Mesenchymal stem cell (in vitro differentiated cells and primary cell): ENCODE measurements at regions not wholly inside any gene's neighbourhood (a gene's known extent, or its start where the extent isn't known, plus 50 kb on each side); places are given as distances from the start of the nearest gene placed in this dataset.
A peak's percentile ranks its signal among the peaks of the same experiment; 100 is the strongest.

ENCODE experiments used
- DNase-seq: peaks from one replicate; pipeline ENCODE4 v3.0.0-alpha.2; 2013
- H2AFZ ChIP-seq: one replicate; pipeline ENCODE4 v1.6.1; 2013; ENCODE audit warnings: low read depth, mild to moderate bottlenecking, control low read depth, inconsistent platforms, low read length, moderate library complexity
- H2AK5ac ChIP-seq: 2 replicates; pipeline ENCODE4 v1.6.1; 2013; ENCODE audit warnings: low read length, moderate library complexity, mild to moderate bottlenecking, inconsistent platforms; ENCODE audit not compliant: severe bottlenecking
- H2BK120ac ChIP-seq: one replicate; pipeline ENCODE4 v1.6.1; 2013; ENCODE audit warnings: low read depth, mild to moderate bottlenecking, inconsistent platforms, low read length, moderate library complexity
- H2BK12ac ChIP-seq, 2 experiments: one replicate each; pipeline ENCODE4 v1.6.1; 2013; ENCODE audit warnings: inconsistent platforms in 2 of 2, low read length in 2 of 2, mild to moderate bottlenecking in 2 of 2, moderate library complexity in 2 of 2, control low read depth in 1 of 2
- H2BK15ac ChIP-seq: one replicate; pipeline ENCODE4 v1.6.1; 2013; ENCODE audit warnings: mild to moderate bottlenecking, low read depth, inconsistent platforms; ENCODE audit not compliant: poor library complexity, severe bottlenecking
- H2BK5ac ChIP-seq: 2 replicates; pipeline ENCODE4 v1.6.1; 2013; ENCODE audit warnings: low read depth, mild to moderate bottlenecking, low read length, control low read depth, inconsistent platforms; ENCODE audit not compliant: poor library complexity, severe bottlenecking
- H3K14ac ChIP-seq, 2 experiments: one replicate each; pipeline ENCODE4 v1.6.1; 2013; ENCODE audit warnings: inconsistent platforms in 2 of 2, low read length in 2 of 2, control low read depth in 1 of 2, mild to moderate bottlenecking in 1 of 2, moderate library complexity in 1 of 2
- H3K18ac ChIP-seq, 2 experiments: one replicate each; pipeline ENCODE4 v1.6.1; 2013; ENCODE audit warnings: inconsistent platforms in 2 of 2, low read length in 2 of 2, control low read depth in 1 of 2, low read depth in 1 of 2, mild to moderate bottlenecking in 1 of 2
- H3K23ac ChIP-seq, 2 experiments: one replicate each; pipeline ENCODE4 v1.6.1; 2013; ENCODE audit warnings: inconsistent platforms in 2 of 2, low read length in 2 of 2, mild to moderate bottlenecking in 2 of 2, moderate library complexity in 2 of 2, control low read depth in 1 of 2
- H3K27ac ChIP-seq: 2 replicates; pipeline ENCODE4 v1.5.1; 2013; ENCODE audit warnings: mild to moderate bottlenecking, moderate library complexity, low read length, control low read depth, inconsistent platforms; ENCODE audit not compliant: poor library complexity, severe bottlenecking
- H3K27me3 ChIP-seq, 2 experiments: 2 replicates each; pipeline versions ENCODE4 v1.6.1 to v1.7.0; 2013; ENCODE audit warnings: low read length in 2 of 2, mild to moderate bottlenecking in 2 of 2, moderate library complexity in 2 of 2, control low read depth in 1 of 2, inconsistent platforms in 1 of 2; ENCODE audit not compliant: control insufficient read depth in 1 of 2, insufficient read depth in 1 of 2
- H3K36me3 ChIP-seq, 2 experiments: 2 replicates each; pipeline versions ENCODE4 v1.6.1 to v1.7.0; 2013; ENCODE audit warnings: low read length in 2 of 2, control low read depth in 1 of 2, inconsistent platforms in 1 of 2, low read depth in 1 of 2, mild to moderate bottlenecking in 1 of 2; ENCODE audit not compliant: insufficient read depth in 2 of 2, control insufficient read depth in 1 of 2
- H3K4ac ChIP-seq, 2 experiments: one replicate each; pipeline ENCODE4 v1.6.1; 2013; ENCODE audit warnings: inconsistent platforms in 2 of 2, low read length in 2 of 2, mild to moderate bottlenecking in 2 of 2, moderate library complexity in 2 of 2, control low read depth in 1 of 2, low read depth in 1 of 2
- H3K4me1 ChIP-seq: 2 replicates; pipeline ENCODE4 v1.6.1; 2013; ENCODE audit warnings: low read depth, low read length, control low read depth; ENCODE audit not compliant: control insufficient read depth, insufficient read depth
- H3K4me2 ChIP-seq: 2 replicates; pipeline ENCODE4 v1.6.1; 2013; ENCODE audit warnings: low read length, mild to moderate bottlenecking, inconsistent platforms; ENCODE audit not compliant: poor library complexity, severe bottlenecking
- H3K4me3 ChIP-seq, 2 experiments: 2 replicates each; pipeline versions ENCODE4 v1.5.1 to v1.7.0; 2013; ENCODE audit warnings: low read length in 2 of 2, mild to moderate bottlenecking in 2 of 2, control low read depth in 1 of 2, low read depth in 1 of 2; ENCODE audit not compliant: insufficient read depth in 1 of 2
- H3K79me1 ChIP-seq: replicated peaks from 2 replicates; pipeline ENCODE4 v1.6.1; 2013; ENCODE audit warnings: mild to moderate bottlenecking, control low read depth, low read length, inconsistent platforms; ENCODE audit not compliant: poor library complexity, severe bottlenecking
- H3K9ac ChIP-seq: 2 replicates; pipeline ENCODE4 v1.7.0; 2013; ENCODE audit warnings: mild to moderate bottlenecking, low read length, moderate library complexity
- H3K9me3 ChIP-seq: 2 replicates; pipeline ENCODE4 v1.7.0; 2013; ENCODE audit warnings: mild to moderate bottlenecking, low read length; ENCODE audit not compliant: control insufficient read depth
- H4K8ac ChIP-seq: one replicate; pipeline ENCODE4 v1.6.1; 2013; ENCODE audit warnings: inconsistent platforms, mild to moderate bottlenecking, low read length, moderate library complexity
- H4K91ac ChIP-seq: one replicate; pipeline ENCODE4 v1.6.1; 2013; ENCODE audit warnings: mild to moderate bottlenecking, low read length, inconsistent platforms
- WGBS: methylation state at CpG from one replicate; pipeline ENCODE4 v1.1.7; 2013; ENCODE audit warnings: mixed read lengths; 5-methylcytosine and 5-hydroxymethylcytosine counted together

DNA sequence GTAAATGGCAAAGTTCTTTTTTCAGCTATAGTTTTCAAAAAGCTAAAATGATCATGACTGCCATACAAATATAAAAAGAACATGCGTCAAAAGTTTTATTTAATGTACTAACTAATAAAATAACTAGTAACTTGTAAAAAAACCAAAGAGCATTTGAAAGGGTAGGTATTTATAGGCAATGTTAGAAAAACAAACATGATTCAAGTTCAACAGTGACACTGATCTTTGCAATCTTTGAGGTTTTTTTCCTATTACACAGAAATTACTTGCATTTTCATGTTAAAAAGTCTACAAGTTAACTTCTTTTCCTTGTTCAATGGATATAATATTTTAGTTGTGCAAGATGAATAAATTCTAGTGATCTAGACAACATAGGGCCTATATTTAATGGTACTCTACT, 72.3 kb upstream of the GRID2 start:
- Histone ChIP-seq H3K27me3 (no peaks in the 10 kb centered on the region), H3K4me2 (no peak overlapping the region), H2BK120ac (no peak overlapping the region), H4K91ac (no peak overlapping the region), H3K4me3 (no peak overlapping the region), H3K4me1 (no peaks in the 10 kb centered on the region), H3K79me1 (no peaks in the 10 kb centered on the region), H3K9me3 (no peaks in the 10 kb centered on the region), H3K14ac (no peak overlapping the region), H4K8ac (no peak overlapping the region), H3K4ac (no peak overlapping the region), H2BK15ac (no peak overlapping the region), H2BK5ac (no peak overlapping the region), H3K36me3 (no peaks in the 10 kb centered on the region), H3K23ac (no peak overlapping the region), H3K27ac (no peak overlapping the region), H2AK5ac (no peak overlapping the region), H3K9ac (no peak overlapping the region), H2AFZ (no peak overlapping the region), H3K18ac (no peak overlapping the region), H2BK12ac (no peak overlapping the region)
- DNase-seq: no peak
- WGBS: no CpG with 5 or more reads among the region's 1 CpG

DNA sequence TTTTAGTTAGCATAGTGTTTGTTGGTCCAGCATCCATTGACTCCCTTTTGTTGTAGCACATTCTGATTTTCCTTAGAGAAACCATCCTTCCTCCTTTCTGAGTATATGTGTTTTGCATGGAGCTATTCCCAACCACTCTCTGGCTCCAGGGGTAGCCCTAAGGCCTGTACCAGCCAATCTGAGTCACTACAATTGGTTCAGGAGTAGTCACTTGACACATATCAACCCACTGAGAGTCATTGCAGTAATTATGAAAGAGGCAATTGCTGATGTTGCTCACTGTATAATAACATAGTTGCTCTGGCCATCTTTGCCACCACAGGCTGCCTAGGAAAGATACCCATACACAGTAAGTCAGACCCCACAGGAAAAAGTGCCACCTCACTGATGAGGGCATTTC, 71.2 kb upstream of the GRID2 start:
- H3K9ac ChIP-seq: no peak overlapping the region
- H2AFZ ChIP-seq: no peak overlapping the region
- H2BK5ac ChIP-seq: no peak overlapping the region
- H2BK15ac ChIP-seq: no peak overlapping the region
- H3K4me3 ChIP-seq: no peak overlapping the region
- no peak overlapping the region for H3K27ac ChIP-seq
- no peak overlapping the region for H3K18ac ChIP-seq
- H2BK120ac ChIP-seq: no peak overlapping the region
- H2BK12ac ChIP-seq: no peak overlapping the region
- no peak overlapping the region for H4K91ac ChIP-seq
- DNase-seq: no peak
- H3K14ac ChIP-seq: no peak overlapping the region
- H3K4me2 ChIP-seq: no peak overlapping the region
- no peaks in the 10 kb centered on the region for H3K9me3 ChIP-seq
- H3K79me1 ChIP-seq: no peaks in the 10 kb centered on the region
- H3K4me1 ChIP-seq: no peaks in the 10 kb centered on the region
- H3K36me3 ChIP-seq: no peaks in the 10 kb centered on the region
- peak overlapping the region; percentile 84 for H2AK5ac ChIP-seq
- H4K8ac ChIP-seq: no peak overlapping the region
- H3K27me3 ChIP-seq: no peaks in the 10 kb centered on the region
- H3K23ac ChIP-seq: no peak overlapping the region
- H3K4ac ChIP-seq: no peak overlapping the region

DNA sequence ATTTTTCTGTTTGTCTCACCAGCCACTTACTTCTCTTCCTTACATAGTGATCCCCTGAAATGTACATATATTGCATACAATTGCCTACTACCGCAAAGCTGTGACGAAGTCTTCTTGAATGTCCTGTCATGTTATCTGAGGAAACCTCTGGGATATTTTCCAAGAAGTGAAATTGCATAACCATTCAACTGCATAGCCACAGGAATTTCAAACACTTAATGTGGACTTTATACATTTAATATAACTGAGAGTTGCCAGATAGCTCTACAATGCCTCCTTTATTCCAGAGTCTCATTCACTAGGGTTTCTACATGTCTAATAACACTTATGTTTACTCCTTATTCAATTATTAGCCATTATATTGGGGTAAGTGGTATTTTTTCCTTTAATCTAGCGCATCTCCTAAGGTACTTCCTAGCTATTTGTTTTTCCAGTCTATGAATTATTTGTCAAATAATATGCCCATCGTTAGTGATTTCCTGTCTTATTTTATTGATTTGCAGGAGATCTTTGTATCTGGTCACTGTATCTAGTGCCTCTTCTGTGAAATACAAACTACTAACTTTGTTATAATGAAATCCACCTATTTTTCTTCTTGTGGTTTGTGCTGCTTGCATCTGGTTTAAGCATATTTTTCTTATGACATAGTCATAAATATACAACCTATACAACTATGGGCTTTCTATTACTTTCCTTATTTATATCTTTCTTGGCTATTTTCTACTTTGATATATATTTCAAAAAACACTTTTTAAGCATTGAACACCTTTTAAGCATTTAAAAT, 69.2 kb upstream of the GRID2 start:
- no CpG with 5 or more reads among the region's 4 CpGs for WGBS
- no peak overlapping the region for H3K18ac ChIP-seq
- H4K8ac ChIP-seq: no peak overlapping the region
- H3K9me3 ChIP-seq: peaks cover 3% of the 10 kb centered on the region
- peak; percentile 93 for DNase-seq
- no peak overlapping the region for H2BK5ac ChIP-seq
- H2BK120ac ChIP-seq: no peak overlapping the region
- H2AFZ ChIP-seq: no peak overlapping the region
- H4K91ac ChIP-seq: no peak overlapping the region
- no peak overlapping the region for H3K23ac ChIP-seq
- no peak overlapping the region for H2BK12ac ChIP-seq
- H3K4me2 ChIP-seq: no peak overlapping the region
- peak overlapping the region; percentile 71 for H3K27ac ChIP-seq
- no peak overlapping the region for H3K4ac ChIP-seq
- H3K36me3 ChIP-seq: no peaks in the 10 kb centered on the region
- no peaks in the 10 kb centered on the region for H3K79me1 ChIP-seq
- H3K27me3 ChIP-seq: no peaks in the 10 kb centered on the region
- H3K9ac ChIP-seq: peak overlapping the region; percentile 42
- H3K14ac ChIP-seq: no peak overlapping the region
- no peak overlapping the region for H3K4me3 ChIP-seq
- H2BK15ac ChIP-seq: no peak overlapping the region
- H3K4me1 ChIP-seq: no peaks in the 10 kb centered on the region
- H2AK5ac ChIP-seq: no peak overlapping the region

DNA sequence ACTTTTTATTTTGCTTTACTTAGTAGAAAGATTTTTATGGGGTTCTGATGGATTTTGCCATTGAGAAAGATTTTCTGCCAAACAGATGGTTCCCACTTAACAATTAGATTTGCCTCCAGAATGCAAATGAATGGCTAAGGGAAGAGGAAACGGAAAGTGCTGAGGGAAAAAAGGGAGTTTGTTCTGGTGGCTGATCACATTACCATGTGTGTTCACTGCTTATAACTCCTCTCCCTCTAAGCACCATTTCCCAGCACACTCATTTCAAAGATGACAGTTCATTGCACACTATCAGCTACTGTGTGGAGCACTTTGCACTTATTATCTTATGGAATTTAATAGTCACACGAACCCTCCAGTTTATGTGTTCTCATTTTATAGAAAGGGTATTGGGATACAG, 68.0 kb upstream of the GRID2 start:
- H4K91ac ChIP-seq: no peak overlapping the region
- no peak for DNase-seq
- H3K27me3 ChIP-seq: no peaks in the 10 kb centered on the region
- no peak overlapping the region for H3K4me2 ChIP-seq
- no peak overlapping the region for H3K14ac ChIP-seq
- no peak overlapping the region for H2AFZ ChIP-seq
- H3K4me3 ChIP-seq: no peak overlapping the region
- H2BK15ac ChIP-seq: no peak overlapping the region
- no peak overlapping the region for H2AK5ac ChIP-seq
- no peak overlapping the region for H2BK12ac ChIP-seq
- no peak overlapping the region for H3K23ac ChIP-seq
- H3K9ac ChIP-seq: no peak overlapping the region
- H3K79me1 ChIP-seq: no peaks in the 10 kb centered on the region
- H4K8ac ChIP-seq: no peak overlapping the region
- no CpG with 5 or more reads among the region's 2 CpGs for WGBS
- H3K9me3 ChIP-seq: peaks cover 7% of the 10 kb centered on the region
- H3K18ac ChIP-seq: no peak overlapping the region
- no peak overlapping the region for H3K27ac ChIP-seq
- H2BK120ac ChIP-seq: no peak overlapping the region
- H3K4me1 ChIP-seq: no peaks in the 10 kb centered on the region
- H3K36me3 ChIP-seq: no peaks in the 10 kb centered on the region
- no peak overlapping the region for H2BK5ac ChIP-seq
- H3K4ac ChIP-seq: no peak overlapping the region
